ENCODE measurements at regions not wholly inside any gene's neighbourhood (a gene's known extent, or its start where the extent isn't known, plus 50 kb on each side); places are given as distances from the start of the nearest gene placed in this dataset.

GRCh38 chrX:142359331-142359730, 154.2 kb upstream of the MAGEC2 start:
- Histone ChIP-seq H3K27ac (no peak overlapping the region), H3K4me3 (no peak overlapping the region), H3K27me3 (no peaks in the 10 kb centered on the region), H3K36me3 (no peaks in the 10 kb centered on the region), H3K4me1 (no peaks in the 10 kb centered on the region), H3K9me3 (no peaks in the 10 kb centered on the region)
- ATAC-seq (no peak), DNase-seq (no peak)
- intact Hi-C loops (cut with DNase I; ENCODE audit: low total_unique reads), result no loop called here
- in situ Hi-C loops (cut with MboI; ENCODE audit: low sequenced_read_pairs in 4 of 4), result no loop called here
- no peak for TF ChIP-seq POLR2A (IDR thresholded peaks at IDR 0.05)
- TF ChIP-seq CTCF (IDR thresholded peaks at IDR 0.05 in 4 of 5, conservative IDR thresholded peaks at IDR 0.05 in 1 of 5), result no peak

GRCh38 chrX:142327182-142327581, 122.1 kb upstream of the MAGEC2 start:
- ATAC-seq (no peak), DNase-seq (no peak)
- in situ Hi-C loops (cut with MboI; ENCODE audit: low sequenced_read_pairs in 4 of 4) (no loop called here), intact Hi-C loops (cut with DNase I; ENCODE audit: low total_unique reads) (no loop called here)
- H3K27me3 ChIP-seq, result no peaks in the 10 kb centered on the region
- H3K4me3 ChIP-seq, result no peak overlapping the region
- H3K4me1 ChIP-seq, result no peaks in the 10 kb centered on the region
- H3K27ac ChIP-seq, result no peak overlapping the region
- no peaks in the 10 kb centered on the region for H3K9me3 ChIP-seq
- H3K36me3 ChIP-seq, result no peaks in the 10 kb centered on the region
- no peak for TF ChIP-seq CTCF (IDR thresholded peaks at IDR 0.05 in 4 of 5, conservative IDR thresholded peaks at IDR 0.05 in 1 of 5)
- TF ChIP-seq POLR2A (IDR thresholded peaks at IDR 0.05), result no peak

GRCh38 chrX:142312591-142312990, 107.5 kb upstream of the MAGEC2 start:
- DNase-seq (no peak), ATAC-seq (no peak)
- Histone ChIP-seq H3K4me3 (no peak overlapping the region), H3K4me1 (no peaks in the 10 kb centered on the region), H3K9me3 (no peaks in the 10 kb centered on the region), H3K27ac (no peak overlapping the region), H3K36me3 (no peaks in the 10 kb centered on the region), H3K27me3 (no peaks in the 10 kb centered on the region)
- no peak for TF ChIP-seq POLR2A (IDR thresholded peaks at IDR 0.05)
- no peak for TF ChIP-seq CTCF (IDR thresholded peaks at IDR 0.05 in 4 of 5, conservative IDR thresholded peaks at IDR 0.05 in 1 of 5)
- in situ Hi-C loops (cut with MboI; ENCODE audit: low sequenced_read_pairs in 4 of 4), result no loop called here
- intact Hi-C loops (cut with DNase I; ENCODE audit: low total_unique reads), result no loop called here

GRCh38 chrX:142299406-142299805, 94.3 kb upstream of the MAGEC2 start:
- Histone ChIP-seq H3K4me1 (no peaks in the 10 kb centered on the region), H3K27me3 (no peaks in the 10 kb centered on the region), H3K9me3 (no peaks in the 10 kb centered on the region), H3K27ac (no peak overlapping the region), H3K4me3 (no peak overlapping the region), H3K36me3 (no peaks in the 10 kb centered on the region)
- intact Hi-C loops (cut with DNase I; ENCODE audit: low total_unique reads), result no loop called here
- in situ Hi-C loops (cut with MboI; ENCODE audit: low sequenced_read_pairs in 4 of 4), result no loop called here
- no peak for TF ChIP-seq CTCF (IDR thresholded peaks at IDR 0.05 in 4 of 5, conservative IDR thresholded peaks at IDR 0.05 in 1 of 5)
- TF ChIP-seq POLR2A (IDR thresholded peaks at IDR 0.05), result no peak
- DNase-seq, result no peak
- no peak for ATAC-seq

GRCh38 chrX:142296421-142296820, 91.3 kb upstream of the MAGEC2 start:
- H3K4me1 ChIP-seq, result no peaks in the 10 kb centered on the region
- DNase-seq (no peak), ATAC-seq (no peak)
- intact Hi-C loops (cut with DNase I; ENCODE audit: low total_unique reads) (no loop called here), in situ Hi-C loops (cut with MboI; ENCODE audit: low sequenced_read_pairs in 4 of 4) (no loop called here)
- H3K4me3 ChIP-seq, result no peak overlapping the region
- no peaks in the 10 kb centered on the region for H3K27me3 ChIP-seq
- H3K27ac ChIP-seq, result no peak overlapping the region
- TF ChIP-seq POLR2A (IDR thresholded peaks at IDR 0.05) (no peak), CTCF (IDR thresholded peaks at IDR 0.05 in 4 of 5, conservative IDR thresholded peaks at IDR 0.05 in 1 of 5) (no peak)
- H3K36me3 ChIP-seq, result no peaks in the 10 kb centered on the region
- H3K9me3 ChIP-seq, result no peaks in the 10 kb centered on the region

Data from gastrocnemius medialis (tissue), 4 donors.